Activated CD8-positive, alpha-beta memory T cell treated with anti-CD3 and anti-CD28 coated beads, Interleukin-2, amount 10 ng/mL, durations not matched to agents 7 days and 5 days (primary cell): ENCODE measurements at regions not wholly inside any gene's neighbourhood (a gene's known extent, or its start where the extent isn't known, plus 50 kb on each side); places are given as distances from the start of the nearest gene placed in this dataset.

ENCODE experiments used
- ATAC-seq: fragments of 150-1000 bp; cut with Tn5 transposase; one replicate; pipeline ENCODE4 v1.10.0; 2021; ENCODE audit warnings: moderate library complexity
- CTCF ChIA-PET: fragments of 350-600 bp; sonication (Branson Sonifier 250); formaldehyde crosslinking; loops from one replicate; lab custom pipeline; 2021; ENCODE audit warnings: antibody characterized with exemption; lab: Charles Lee
- DNase-seq: peaks from one replicate; pipeline ENCODE4 v3.0.0-alpha.2; 2020
- H3K27ac Mint-ChIP-seq: one replicate; pipeline ENCODE4 v1.8.0; 2021; ENCODE audit warnings: mild to moderate bottlenecking, mixed read lengths
- H3K27me3 Mint-ChIP-seq: one replicate; pipeline ENCODE4 v1.8.0; 2021; ENCODE audit warnings: mixed read lengths
- H3K36me3 Mint-ChIP-seq: one replicate; pipeline ENCODE4 v1.8.0; 2021; ENCODE audit warnings: mild to moderate bottlenecking, mixed read lengths
- H3K4me1 Mint-ChIP-seq: one replicate; pipeline ENCODE4 v1.8.0; 2021; ENCODE audit warnings: mixed read lengths
- H3K4me3 Mint-ChIP-seq: one replicate; pipeline ENCODE4 v1.8.0; 2021; ENCODE audit warnings: mild to moderate bottlenecking, moderate library complexity, mixed read lengths
- H3K9me3 Mint-ChIP-seq: one replicate; pipeline ENCODE4 v1.8.0; 2022; ENCODE audit warnings: low read depth, mixed read lengths

DNA sequence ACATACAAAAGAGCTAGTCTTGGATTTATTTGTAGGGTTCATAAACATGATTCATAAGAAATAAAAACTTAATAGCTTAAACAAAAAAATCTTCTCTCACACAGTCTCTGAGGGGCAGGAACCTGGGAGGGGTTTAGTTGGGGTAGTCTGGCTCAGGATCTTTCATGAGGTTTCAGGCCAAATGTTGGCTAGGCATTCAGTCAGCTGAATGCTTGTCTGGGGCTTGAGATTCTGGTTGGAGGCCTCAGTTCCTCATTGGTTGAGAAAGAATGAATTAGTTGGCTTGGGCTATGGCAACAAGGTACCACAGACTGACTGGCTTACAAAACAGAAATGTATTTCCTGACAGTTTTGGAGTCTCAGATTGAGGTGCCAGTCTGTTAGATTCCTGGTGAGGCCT lies 74.3 kb downstream of the ANKRD7 start:
- no peaks in the 10 kb centered on the region for H3K9me3 Mint-ChIP-seq
- H3K4me1 Mint-ChIP-seq: peaks cover 2% of the 10 kb centered on the region
- CTCF ChIA-PET: no interaction called here
- no peak overlapping the region for H3K4me3 Mint-ChIP-seq
- ATAC-seq: no peak
- peaks cover 2% of the 10 kb centered on the region for H3K36me3 Mint-ChIP-seq
- DNase-seq: no peak
- no peak overlapping the region for H3K27ac Mint-ChIP-seq
- peaks cover 31% of the 10 kb centered on the region for H3K27me3 Mint-ChIP-seq

DNA sequence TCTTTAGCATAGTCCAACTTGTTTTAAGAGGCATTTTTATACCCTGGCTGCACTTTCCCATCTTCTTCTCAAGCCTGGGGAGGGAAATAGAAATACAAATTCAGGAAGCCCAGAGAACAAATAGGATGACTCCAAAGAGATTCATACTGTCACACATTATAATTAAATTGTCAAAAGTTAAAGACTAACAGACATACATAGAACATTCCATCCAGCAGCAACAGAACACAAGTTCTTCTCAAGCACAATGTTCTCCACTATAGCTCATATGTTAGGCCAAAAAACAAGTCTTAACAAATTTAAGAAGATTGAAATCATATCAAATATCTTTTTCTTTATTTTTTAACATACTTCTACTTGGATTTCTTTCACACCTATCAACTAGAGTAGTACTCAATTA lies 75.7 kb downstream of the ANKRD7 start:
- ATAC-seq (no peak), DNase-seq (no peak)
- H3K27me3 Mint-ChIP-seq: peaks cover 29% of the 10 kb centered on the region
- peaks cover 2% of the 10 kb centered on the region for H3K4me1 Mint-ChIP-seq
- no peak overlapping the region for H3K4me3 Mint-ChIP-seq
- peaks cover 1% of the 10 kb centered on the region for H3K36me3 Mint-ChIP-seq
- H3K9me3 Mint-ChIP-seq: no peaks in the 10 kb centered on the region
- CTCF ChIA-PET: no interaction called here
- no peak overlapping the region for H3K27ac Mint-ChIP-seq

DNA sequence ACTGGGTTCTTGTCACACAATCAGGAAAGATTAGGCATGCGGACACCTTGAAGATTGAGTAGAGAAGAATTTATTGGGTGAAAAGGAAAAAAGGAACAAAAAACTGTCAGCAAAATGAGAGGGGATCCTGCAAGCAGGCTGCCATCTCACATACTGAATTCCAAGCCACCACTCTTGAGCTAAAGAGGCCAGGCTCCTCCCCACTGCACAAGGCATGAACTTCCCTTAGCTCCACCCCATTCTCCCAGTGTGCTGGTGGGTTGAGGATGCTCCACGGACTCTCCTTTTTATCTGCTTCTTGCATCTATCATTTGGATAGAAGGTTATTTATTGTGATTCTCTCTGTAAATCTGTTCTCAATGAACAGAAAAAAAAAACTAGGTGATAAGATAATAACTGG lies 79.6 kb downstream of the ANKRD7 start:
- no peak for ATAC-seq
- Mint-ChIP-seq H3K27ac (no peak overlapping the region), H3K36me3 (peaks cover 5% of the 10 kb centered on the region), H3K27me3 (peaks cover 13% of the 10 kb centered on the region), H3K9me3 (no peaks in the 10 kb centered on the region), H3K4me1 (peaks cover 2% of the 10 kb centered on the region), H3K4me3 (no peak overlapping the region)
- CTCF ChIA-PET: no interaction called here
- DNase-seq: no peak

DNA sequence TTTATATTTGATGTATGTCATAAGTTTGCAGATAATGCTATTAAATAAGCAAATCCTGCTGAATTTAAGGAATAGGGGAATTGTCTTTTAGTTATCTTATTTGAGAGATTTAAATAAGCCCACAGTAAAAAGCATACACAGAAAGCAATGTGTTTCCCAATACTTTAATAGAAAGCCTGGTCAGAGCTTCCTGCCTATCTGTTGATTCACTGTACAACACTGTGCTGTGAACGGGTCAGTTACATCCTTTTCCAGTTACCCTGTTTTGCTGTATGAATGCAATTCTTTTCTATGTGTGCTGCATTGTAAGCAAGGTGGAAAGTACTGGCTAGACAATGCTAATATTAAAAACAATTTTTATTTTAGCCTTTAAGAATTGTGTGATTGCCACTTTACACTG lies 81.2 kb downstream of the ANKRD7 start:
- Mint-ChIP-seq H3K27ac (no peak overlapping the region), H3K27me3 (peaks cover 6% of the 10 kb centered on the region), H3K36me3 (peaks cover 14% of the 10 kb centered on the region), H3K4me1 (peaks cover 3% of the 10 kb centered on the region), H3K4me3 (no peak overlapping the region), H3K9me3 (peaks cover 2% of the 10 kb centered on the region)
- DNase-seq: no peak
- no peak for ATAC-seq
- CTCF ChIA-PET: no interaction called here

DNA sequence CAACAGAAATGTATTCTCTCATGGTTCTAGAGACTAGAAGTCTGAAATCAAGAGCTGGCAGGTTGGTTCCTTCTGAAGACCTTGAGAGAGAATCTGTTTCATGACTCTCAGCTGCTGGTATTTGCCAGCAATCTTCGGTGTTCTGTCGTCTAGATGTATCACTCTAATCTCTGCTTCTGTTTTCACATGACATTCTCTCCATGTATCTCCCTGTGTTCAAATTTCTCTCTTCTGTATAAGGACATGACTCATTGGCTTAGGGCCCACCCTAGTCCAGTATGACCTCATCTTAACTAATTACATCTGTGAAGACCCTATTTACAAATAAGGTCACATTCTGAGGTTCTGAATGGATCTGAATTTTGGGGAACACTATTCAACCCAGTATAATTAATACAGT lies 82.3 kb downstream of the ANKRD7 start:
- Mint-ChIP-seq H3K4me1 (peaks cover 13% of the 10 kb centered on the region), H3K27me3 (peaks cover 6% of the 10 kb centered on the region), H3K36me3 (peaks cover 14% of the 10 kb centered on the region), H3K4me3 (no peak overlapping the region), H3K27ac (no peak overlapping the region), H3K9me3 (peaks cover 2% of the 10 kb centered on the region)
- no peak for ATAC-seq
- CTCF ChIA-PET: no interaction called here
- no peak for DNase-seq

DNA sequence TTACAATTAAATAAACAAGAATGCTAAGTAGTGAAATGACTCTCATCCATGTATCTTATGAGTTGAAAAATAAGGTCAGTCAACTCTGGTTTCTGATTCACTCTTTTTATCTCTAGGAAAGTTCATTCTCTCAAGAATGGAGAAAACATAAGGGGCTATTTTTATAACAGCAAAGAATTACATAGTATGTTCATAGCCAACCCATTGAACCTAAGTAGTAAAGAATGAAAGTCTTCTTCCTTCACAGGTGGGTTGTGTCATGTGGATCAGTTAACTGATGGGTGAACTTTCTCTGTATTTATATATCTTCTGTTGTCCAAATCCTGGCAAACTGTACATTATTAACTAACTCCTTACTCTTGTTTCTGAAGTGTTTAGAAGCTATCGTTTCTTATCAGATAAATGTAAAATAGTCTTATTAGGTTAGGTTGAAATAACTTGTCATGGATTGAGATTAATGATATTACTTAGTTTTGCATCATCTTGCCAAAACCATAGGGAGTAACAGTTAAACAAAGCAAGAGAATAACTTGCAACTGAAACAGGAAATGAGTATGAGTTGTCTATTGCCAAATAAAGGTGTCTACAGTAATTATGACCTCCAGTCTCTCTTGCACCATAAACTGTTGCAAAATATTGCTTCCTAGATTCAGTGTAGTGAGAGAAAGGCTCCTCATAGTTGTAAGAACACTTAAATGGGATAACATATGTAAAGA lies 86.8 kb downstream of the ANKRD7 start:
- Mint-ChIP-seq H3K27ac (peak overlapping the region; percentile 78), H3K4me3 (no peak overlapping the region)
- CTCF ChIA-PET: no interaction called here

DNA sequence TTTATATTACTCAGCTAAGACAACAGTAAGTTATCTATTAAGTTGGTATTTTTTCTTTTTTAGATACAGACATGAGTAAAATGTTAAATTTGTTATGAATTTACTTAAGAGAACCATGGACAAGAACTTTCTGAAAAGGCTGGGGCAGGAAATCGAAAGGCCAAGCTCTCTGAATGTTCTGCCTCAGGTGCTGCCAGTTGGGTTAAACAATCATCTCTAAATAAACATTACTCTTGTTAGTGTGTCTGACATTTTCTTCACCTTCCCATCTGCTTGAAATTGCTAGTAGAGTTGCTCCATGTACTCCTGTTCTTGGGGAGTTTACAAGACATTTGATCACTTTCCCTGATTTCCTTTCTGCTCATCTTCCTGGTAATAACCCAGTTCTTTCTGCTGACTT lies 87.5 kb downstream of the ANKRD7 start:
- H3K4me3 Mint-ChIP-seq: no peak overlapping the region
- no peak for ATAC-seq
- H3K9me3 Mint-ChIP-seq: peaks cover 2% of the 10 kb centered on the region
- peaks cover 33% of the 10 kb centered on the region for H3K4me1 Mint-ChIP-seq
- peaks cover 8% of the 10 kb centered on the region for H3K27me3 Mint-ChIP-seq
- CTCF ChIA-PET: interaction anchor here (0.8 kb wide), 1 partner anchor 566 kb away, joined by 3 read pairs; no protein-coding TSS in a partner anchor
- peak overlapping the region; percentile 78 for H3K27ac Mint-ChIP-seq
- no peak for DNase-seq
- H3K36me3 Mint-ChIP-seq: peaks cover 30% of the 10 kb centered on the region

More for the DNA sequence above, 86.8 kb downstream of the ANKRD7 start:
- H3K27me3 Mint-ChIP-seq: peaks cover 8% of the 10 kb centered on the region
- H3K9me3 Mint-ChIP-seq: peaks cover 2% of the 10 kb centered on the region
- DNase-seq (no peak), ATAC-seq (peak; percentile 75)
- peaks cover 33% of the 10 kb centered on the region for H3K4me1 Mint-ChIP-seq
- peaks cover 30% of the 10 kb centered on the region for H3K36me3 Mint-ChIP-seq

DNA sequence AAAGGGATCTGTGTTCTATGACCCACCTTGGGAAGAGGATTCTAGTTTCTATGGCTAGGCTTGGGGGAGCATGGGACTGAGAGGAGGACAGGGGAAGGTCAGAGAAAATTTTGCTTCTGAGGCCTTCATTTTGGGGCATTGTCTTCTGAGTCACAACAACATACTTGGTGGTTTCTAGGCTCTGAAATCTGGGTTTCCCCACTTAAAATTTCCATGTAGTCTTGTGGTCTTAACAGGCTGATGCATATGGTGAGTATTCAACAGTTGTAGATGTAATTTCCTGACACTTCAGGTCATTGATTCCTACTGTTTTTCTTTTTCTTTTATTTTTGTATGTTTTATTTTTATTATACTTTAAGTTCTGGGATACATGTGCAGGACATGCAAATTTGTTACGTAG lies 88.5 kb downstream of the ANKRD7 start:
- Mint-ChIP-seq H3K9me3 (peaks cover 2% of the 10 kb centered on the region), H3K36me3 (peaks cover 28% of the 10 kb centered on the region), H3K27ac (peak overlapping the region; percentile 78), H3K4me3 (no peak overlapping the region), H3K27me3 (peaks cover 8% of the 10 kb centered on the region), H3K4me1 (peaks cover 33% of the 10 kb centered on the region)
- peak; percentile 51 for ATAC-seq
- no peak for DNase-seq
- CTCF ChIA-PET: no interaction called here

DNA sequence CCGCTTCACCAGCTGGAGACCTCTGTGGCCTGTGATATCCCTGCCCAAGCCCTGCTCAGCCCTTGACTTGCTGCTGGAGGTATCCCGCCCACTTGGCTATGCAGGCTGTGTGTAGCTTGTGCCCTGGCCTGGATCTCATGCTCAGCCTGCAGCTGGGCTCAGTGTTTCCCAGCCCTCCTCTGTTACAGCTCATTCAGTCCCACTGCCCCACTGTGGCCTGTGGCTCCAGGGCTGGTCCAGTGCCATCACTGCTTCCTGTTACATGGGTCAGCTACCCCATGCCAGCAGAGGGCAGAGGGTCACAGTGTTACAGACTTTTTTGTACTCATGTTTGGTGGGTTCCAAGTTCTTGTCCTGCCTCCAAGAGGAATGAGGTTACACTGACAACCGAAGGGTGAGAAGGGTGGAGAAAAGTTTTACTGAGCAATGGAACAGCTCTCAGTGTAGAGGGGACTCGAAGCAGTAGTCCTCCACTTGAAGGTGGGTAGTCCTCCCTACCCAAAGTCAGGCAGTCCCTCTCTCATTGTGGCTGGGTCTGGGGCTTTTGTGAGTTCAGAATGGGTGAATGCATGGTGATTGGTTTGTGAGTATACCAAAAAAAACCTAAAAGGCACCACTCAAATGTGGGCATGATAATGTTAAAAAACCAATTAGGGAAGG lies 100.4 kb downstream of the ANKRD7 start:
- H3K27ac Mint-ChIP-seq: no peak overlapping the region
- no peaks in the 10 kb centered on the region for H3K36me3 Mint-ChIP-seq
- H3K27me3 Mint-ChIP-seq: peaks cover 29% of the 10 kb centered on the region
- no peak overlapping the region for H3K4me3 Mint-ChIP-seq
- CTCF ChIA-PET: no interaction called here
- ATAC-seq (no peak), DNase-seq (no peak)
- no peaks in the 10 kb centered on the region for H3K9me3 Mint-ChIP-seq
- H3K4me1 Mint-ChIP-seq: no peaks in the 10 kb centered on the region

DNA sequence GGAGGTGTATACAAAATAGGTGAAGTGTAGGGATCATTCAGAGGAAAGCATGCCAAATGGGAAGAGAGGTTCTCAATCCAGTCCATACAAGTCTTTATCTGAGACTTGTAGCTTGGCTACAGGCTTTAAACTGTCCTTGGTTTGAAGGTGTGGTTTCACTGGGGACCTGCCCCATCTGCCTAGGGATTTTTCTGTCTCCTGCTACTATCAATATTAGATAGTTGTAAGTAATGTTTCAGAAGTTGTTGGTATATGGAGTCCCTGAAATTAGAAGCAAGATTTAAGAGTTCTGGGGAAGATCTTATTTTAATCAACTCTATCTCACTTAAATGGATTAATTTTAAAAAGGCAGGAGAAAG lies 100.9 kb downstream of the ANKRD7 start:
- no peak for DNase-seq
- no peak for ATAC-seq
- H3K27ac Mint-ChIP-seq: no peak overlapping the region
- H3K4me1 Mint-ChIP-seq: no peaks in the 10 kb centered on the region
- peaks cover 29% of the 10 kb centered on the region for H3K27me3 Mint-ChIP-seq
- H3K9me3 Mint-ChIP-seq: no peaks in the 10 kb centered on the region
- CTCF ChIA-PET: no interaction called here
- no peak overlapping the region for H3K4me3 Mint-ChIP-seq
- H3K36me3 Mint-ChIP-seq: no peaks in the 10 kb centered on the region

DNA sequence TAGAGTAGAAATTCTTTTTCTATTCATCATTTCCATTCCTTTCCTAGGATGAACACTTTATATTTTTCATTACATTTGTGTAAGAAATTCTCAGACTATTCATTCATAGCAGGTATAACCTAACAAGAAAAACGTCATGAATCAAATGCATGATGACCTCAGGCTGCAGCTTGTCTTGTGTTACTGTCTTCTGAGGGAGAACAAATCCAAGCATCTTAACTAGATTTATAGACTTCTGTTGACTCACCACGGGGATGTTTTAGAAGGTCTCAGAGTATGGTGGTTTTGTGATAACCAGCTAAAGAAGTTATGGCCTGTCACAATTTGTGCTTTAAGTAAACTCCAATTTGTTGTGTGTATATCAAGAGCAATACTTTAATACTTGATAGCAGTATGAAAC lies 102.7 kb downstream of the ANKRD7 start:
- H3K36me3 Mint-ChIP-seq: no peaks in the 10 kb centered on the region
- peaks cover 30% of the 10 kb centered on the region for H3K27me3 Mint-ChIP-seq
- CTCF ChIA-PET: no interaction called here
- DNase-seq: no peak
- no peak for ATAC-seq
- H3K27ac Mint-ChIP-seq: no peak overlapping the region
- H3K9me3 Mint-ChIP-seq: no peaks in the 10 kb centered on the region
- no peaks in the 10 kb centered on the region for H3K4me1 Mint-ChIP-seq
- H3K4me3 Mint-ChIP-seq: no peak overlapping the region

DNA sequence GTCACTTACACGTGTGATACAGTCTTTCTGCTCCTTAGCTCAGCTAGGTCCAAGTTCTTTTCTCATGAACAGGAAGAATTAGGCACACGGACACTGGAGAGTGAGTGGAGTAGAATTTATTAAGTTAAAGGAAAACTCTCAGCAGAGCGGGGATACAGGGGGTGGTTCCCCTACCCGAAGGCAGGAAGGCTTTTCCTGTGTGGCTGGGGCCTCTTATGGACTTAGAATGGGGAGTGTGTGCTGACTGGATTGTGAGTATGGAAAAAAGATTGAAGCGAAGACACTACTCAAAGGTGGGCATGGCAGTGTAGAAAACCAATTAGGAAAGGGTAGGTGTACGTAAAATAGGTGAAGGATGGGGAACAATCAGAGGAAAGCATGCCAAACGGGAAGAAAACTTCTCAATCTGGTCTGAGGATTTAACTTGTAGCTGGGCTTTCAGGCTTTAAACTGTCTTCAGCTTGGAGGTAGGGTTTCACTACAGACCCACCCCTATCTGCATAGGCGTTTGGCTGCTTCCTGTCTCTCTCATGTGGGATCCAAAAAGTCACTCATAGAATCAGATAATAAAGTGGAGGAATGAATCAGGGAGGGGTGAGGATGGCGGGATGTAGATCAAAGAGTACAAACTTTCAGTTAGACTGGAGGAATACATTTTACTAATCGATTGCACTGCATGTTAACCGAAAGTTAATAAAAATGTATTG lies 104.2 kb downstream of the ANKRD7 start:
- no peak for ATAC-seq
- Mint-ChIP-seq H3K27ac (no peak overlapping the region), H3K9me3 (no peaks in the 10 kb centered on the region), H3K36me3 (no peaks in the 10 kb centered on the region), H3K4me3 (no peak overlapping the region), H3K27me3 (peaks cover 30% of the 10 kb centered on the region), H3K4me1 (no peaks in the 10 kb centered on the region)
- no peak for DNase-seq
- CTCF ChIA-PET: no interaction called here

DNA sequence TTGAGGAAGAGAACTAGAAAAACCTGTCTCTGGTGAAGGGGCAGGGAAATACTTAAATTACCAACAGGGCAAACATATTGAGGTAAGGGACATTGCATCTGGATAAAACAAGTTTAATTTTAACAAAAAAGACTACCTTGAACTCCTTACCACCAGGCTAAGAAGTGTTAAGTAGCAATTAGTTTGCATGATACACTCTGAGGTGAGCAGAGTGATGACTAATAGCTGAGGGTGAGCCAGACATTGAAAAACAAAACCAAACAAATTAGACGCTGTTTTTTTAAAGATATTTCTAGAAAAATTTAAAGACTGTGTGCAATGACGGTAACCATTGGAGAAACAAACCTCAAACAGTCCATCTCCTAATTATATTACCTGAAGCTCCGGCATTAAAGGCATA lies 105.9 kb downstream of the ANKRD7 start:
- ATAC-seq (no peak), DNase-seq (no peak)
- Mint-ChIP-seq H3K27me3 (peaks cover 24% of the 10 kb centered on the region), H3K4me1 (no peaks in the 10 kb centered on the region), H3K36me3 (no peaks in the 10 kb centered on the region), H3K27ac (no peak overlapping the region), H3K4me3 (no peak overlapping the region), H3K9me3 (no peaks in the 10 kb centered on the region)
- CTCF ChIA-PET: no interaction called here

DNA sequence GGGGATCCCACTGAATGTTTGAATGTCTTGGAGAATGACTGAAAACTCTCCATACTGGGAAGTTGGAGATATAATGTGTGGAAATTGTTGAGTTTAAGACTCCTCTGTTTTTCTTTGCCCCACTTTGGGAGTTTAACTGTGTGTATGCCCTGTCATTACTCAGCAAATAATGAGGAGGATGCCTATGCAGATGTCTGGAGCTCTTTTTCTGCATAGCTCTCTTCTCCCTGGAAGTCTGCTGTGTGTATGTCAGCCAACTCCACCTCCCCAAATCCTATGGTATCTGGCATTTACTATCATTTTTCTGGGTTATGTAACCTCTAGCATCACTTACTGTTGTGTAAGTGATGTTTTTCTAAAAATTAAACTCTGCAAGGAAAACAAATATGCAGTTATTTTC lies 122.2 kb downstream of the ANKRD7 start:
- Mint-ChIP-seq H3K4me1 (peaks cover 4% of the 10 kb centered on the region), H3K9me3 (no peaks in the 10 kb centered on the region), H3K36me3 (no peaks in the 10 kb centered on the region), H3K27me3 (peaks cover 14% of the 10 kb centered on the region), H3K4me3 (no peak overlapping the region), H3K27ac (no peak overlapping the region)
- DNase-seq: no peak
- CTCF ChIA-PET: no interaction called here
- ATAC-seq: no peak
